ENCODE measurements at regions not wholly inside any gene's neighbourhood (a gene's known extent, or its start where the extent isn't known, plus 50 kb on each side); places are given as distances from the start of the nearest gene placed in this dataset.

DNA sequence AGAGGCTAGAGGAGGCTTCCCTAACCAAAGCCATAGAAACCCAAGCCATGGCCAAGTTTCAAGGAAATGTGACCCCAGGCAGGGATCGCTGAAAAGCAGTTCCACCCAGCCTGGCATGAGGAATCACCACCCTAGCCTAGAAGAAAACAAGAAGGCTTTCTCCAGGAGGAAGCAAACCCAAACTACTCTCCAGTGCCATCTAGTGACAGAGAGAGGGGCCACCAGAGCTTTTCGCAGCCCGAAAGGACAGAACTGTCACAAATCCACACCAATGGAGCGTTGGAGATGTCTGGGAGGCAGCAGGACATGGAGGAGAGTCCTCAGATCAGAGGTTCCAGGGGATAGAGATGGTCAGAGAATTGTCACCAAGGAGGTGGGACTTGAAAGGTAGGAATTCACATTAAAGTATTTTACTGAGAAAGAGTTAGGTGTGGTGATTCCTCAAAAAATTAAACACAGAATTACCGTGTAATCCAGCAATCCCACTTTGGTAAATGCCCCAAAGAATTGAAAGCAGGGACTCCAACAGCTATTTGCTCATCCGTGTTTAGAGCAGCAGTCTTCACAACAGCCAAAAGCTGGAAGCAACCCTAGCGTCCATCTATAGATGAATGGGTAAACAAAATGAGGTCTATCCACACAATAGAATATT is 67.3 kb upstream of the NUP50 start:
- peak; percentile 57 for DNase-seq (ENCODE audit: low read depth)

DNA sequence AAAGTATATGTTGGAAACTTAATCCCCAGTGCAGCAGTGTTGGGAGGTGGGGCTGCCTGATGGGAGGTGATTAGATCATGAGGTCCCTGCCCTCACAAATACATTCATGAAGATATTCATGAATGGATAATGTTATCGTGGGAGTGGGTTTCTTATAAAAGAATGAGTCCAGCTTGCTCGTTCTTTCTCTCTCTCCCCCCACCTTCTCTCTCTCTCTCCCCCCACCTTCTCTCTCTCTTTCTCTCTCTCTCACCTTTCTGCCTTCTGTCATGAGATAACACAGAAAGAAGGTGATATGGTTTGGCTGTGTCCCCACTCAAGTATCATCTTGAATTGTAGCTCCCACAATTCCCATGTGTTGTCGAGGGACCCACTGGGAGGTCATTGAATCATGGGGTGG is 66.7 kb upstream of the NUP50 start:
- DNase-seq (ENCODE audit: low read depth): no peak

GRCh38 chr22:45098056-45098455 is 65.7 kb upstream of the NUP50 start:
- no peak for DNase-seq (ENCODE audit: low read depth)

DNA sequence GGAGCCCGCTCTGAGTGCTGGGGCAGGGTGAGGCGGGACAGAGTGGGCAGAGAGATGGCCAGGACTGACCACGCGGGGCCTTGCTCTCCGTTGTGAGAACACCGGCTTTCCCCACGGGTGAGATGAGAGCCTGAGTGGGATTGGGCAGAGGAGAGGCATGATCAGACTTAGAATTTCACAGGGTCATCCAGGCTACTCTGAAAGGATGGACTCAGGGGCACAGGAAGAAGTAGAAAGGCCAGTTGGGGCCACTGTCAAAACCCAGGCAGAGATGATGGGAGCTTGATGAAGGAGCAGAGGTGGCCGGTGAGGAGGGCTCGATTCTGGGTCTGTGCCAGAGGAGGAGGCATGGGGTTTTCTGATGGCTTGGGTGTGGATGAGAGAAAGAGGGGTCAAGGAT is 63.8 kb upstream of the NUP50 start:
- DNase-seq (ENCODE audit: low read depth): no peak

- peak; percentile 72 for DNase-seq (ENCODE audit: low read depth)
Measured at GRCh38 chr22:45101515-45102227, 62.1 kb upstream of the NUP50 start.

DNA sequence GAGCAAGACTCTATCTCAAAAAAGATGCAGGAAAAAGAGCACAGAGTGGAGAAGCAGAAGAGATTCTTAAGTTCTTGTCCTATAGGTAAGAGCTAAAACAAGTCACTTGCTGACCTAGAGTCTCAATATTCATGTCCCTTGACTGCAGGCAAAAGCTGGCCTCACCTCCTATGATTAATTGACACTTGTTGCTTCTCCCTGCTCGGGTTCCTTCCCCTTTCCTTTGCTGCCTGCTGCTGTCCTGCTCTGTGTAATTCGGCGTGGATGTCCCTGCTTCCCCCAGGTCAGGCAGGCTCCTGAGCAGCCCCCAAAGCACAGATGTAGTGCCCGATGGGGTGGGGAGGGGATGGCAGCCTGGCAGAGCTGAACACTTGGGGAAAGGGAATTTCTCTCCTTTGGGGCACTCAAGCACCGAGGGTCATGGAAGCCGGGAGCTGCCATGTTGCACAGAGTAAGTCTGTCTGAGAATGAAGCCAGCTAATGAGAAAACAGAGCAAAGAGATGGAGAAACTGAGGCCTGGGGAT is 60.8 kb upstream of the NUP50 start:
- DNase-seq (ENCODE audit: low read depth): no peak

DNA sequence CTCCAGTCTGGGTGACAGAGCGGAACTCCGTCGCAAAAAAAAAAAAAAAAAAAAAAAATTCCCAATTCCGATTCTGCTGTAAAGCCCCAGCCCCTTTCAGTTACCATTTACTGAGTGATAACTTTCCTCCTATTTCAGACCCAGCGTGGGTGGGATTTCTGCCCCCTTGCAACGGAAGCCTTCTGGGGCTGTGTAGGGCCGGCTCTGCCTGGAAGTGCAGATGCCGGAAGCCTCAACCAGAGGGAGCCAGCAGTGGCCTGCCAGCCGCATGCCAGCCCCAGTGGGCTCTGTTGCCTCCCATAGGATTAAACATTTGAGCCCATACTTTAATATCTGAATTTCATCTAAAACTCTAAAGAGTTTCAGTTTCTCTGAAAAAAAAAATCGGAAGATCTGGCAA is 60.0 kb upstream of the NUP50 start:
- DNase-seq (ENCODE audit: low read depth): no peak

DNA sequence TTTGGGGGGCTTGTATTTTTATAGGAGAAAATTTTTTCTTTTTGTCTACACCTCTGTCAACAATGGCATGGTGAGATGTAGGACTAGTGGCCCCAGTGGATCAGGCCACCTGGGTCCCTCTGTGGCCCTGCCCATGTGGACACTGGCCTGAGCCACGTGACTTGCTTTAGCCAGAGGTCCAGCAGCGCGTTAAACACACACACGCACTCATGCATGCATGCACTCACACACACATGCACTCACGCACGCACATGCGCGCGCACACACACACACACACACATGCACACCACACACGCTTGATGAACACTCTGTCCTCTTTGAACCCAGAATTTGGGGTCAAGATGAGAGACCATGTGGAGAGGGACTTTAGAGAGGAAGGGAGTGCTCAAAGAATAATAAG is 59.4 kb upstream of the NUP50 start:
- DNase-seq (ENCODE audit: low read depth): no peak

DNA sequence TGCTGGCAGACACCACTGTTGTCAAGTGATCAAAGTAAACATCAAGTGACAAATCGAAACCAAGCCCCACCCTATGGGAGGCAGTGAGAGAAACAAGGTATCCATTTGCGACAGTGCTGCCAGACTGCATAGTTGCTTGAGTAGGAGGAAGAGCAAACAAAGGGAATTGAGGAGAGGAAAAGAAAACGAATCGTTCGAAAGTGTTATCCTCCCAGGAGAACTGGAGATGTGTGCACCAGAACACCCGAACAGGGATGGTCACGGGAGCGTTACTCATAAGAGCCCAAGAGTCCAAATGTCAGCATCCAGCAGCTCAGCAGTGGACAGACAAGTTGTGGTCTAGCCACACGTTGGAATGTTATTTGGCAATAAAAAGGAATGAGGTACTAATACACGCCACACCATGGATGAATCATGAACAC is 58.4 kb upstream of the NUP50 start:
- DNase-seq (ENCODE audit: low read depth): peak; percentile 96

DNA sequence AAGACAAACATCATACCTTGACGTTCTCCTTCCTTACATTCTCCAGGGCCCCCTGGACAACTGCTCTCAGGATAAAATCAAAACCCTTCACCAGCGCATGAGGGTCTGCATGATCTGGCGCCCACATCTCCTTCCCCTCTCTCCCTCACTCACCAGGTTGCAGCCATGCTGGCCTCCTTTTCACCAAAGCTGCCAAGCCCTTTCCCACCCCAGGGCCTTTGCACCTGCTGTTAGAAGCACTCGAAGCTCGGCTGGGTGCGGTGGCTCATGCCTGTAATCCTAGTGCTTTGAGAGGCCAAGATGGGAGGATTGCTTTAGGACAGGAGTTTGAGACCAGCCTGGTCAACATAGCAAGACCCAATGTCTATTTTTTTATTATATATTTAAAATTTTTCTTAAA is 56.1 kb upstream of the NUP50 start:
- DNase-seq (ENCODE audit: low read depth): no peak

GRCh38 chr22:45112136-45112879 is 51.4 kb upstream of the NUP50 start:
- peak; percentile 72 for DNase-seq (ENCODE audit: low read depth)
